Prostate gland (tissue), 2 donors: ENCODE measurements at regions not wholly inside any gene's neighbourhood (a gene's known extent, or its start where the extent isn't known, plus 50 kb on each side); places are given as distances from the start of the nearest gene placed in this dataset.

Experiments
- DNase-seq: peaks from one replicate; pipeline ENCODE4 v3.0.0-alpha.2; 2019; ENCODE audit warnings: low spot score
- H3K27ac ChIP-seq, 2 donors: fragments of 200-600 bp; sonication (generic); 2 replicates each; pipeline ENCODE4 v1.5.1; 2017 to 2019
- H3K27me3 ChIP-seq: fragments of 200-600 bp; sonication (generic); replicated peaks from 2 replicates; pipeline ENCODE4 v1.5.1; 2019; ENCODE audit not compliant: insufficient read depth
- H3K36me3 ChIP-seq, 2 donors: fragments of 200-600 bp; sonication (generic); 1 replicate in 1 of 2; 2 replicates in 1 of 2; pipeline versions ENCODE4 v1.5.1 to v1.8.1; 2017 to 2019
- H3K4me1 ChIP-seq: fragments of 200-600 bp; sonication (generic); replicated peaks from 2 replicates; pipeline ENCODE4 v1.5.1; 2019
- H3K4me3 ChIP-seq, 2 donors: fragments of 200-600 bp; sonication (generic); 2 replicates each; pipeline ENCODE4 v1.5.1; 2017 to 2019
- H3K9me3 ChIP-seq: fragments of 200-600 bp; sonication (generic); 2 replicates; pipeline ENCODE4 v1.5.1; 2017
- POLR2A ChIP-seq: fragments of 450-650 bp; IDR thresholded peaks from one replicate; pipeline ENCODE4 v1.6.1; 2016; ENCODE audit warnings: antibody characterized with exemption, mild to moderate bottlenecking
- POLR2AphosphoS5 ChIP-seq: sonication (generic); formaldehyde crosslinking; IDR thresholded peaks from one replicate; pipeline ENCODE4 v1.6.1; 2017; ENCODE audit warnings: antibody characterized with exemption
- WGBS: methylation state at CpG from one replicate; pipeline ENCODE4 v1.1.5; 2018; 5-methylcytosine and 5-hydroxymethylcytosine counted together
- intact Hi-C: fragments of 100-400 bp; cut with DNase I; formaldehyde crosslinking; loops from one replicate; pipeline ENCODE4 v1.14.2; 2022
- TF ChIP-seq, protein P1 (sequence below), 4 experiments: fragments of 200-600 bp in 2 of 4; fragments of 450-650 bp in 2 of 4; sonication (generic) in 2 of 4; IDR thresholded peaks; 1 replicate in 3 of 4; 2 replicates in 1 of 4; pipeline ENCODE4 v1.5.1; 2016 to 2019; ENCODE audit warnings: antibody characterized with exemption in 4 of 4, mild to moderate bottlenecking in 2 of 4, moderate library complexity in 2 of 4

DNA sequence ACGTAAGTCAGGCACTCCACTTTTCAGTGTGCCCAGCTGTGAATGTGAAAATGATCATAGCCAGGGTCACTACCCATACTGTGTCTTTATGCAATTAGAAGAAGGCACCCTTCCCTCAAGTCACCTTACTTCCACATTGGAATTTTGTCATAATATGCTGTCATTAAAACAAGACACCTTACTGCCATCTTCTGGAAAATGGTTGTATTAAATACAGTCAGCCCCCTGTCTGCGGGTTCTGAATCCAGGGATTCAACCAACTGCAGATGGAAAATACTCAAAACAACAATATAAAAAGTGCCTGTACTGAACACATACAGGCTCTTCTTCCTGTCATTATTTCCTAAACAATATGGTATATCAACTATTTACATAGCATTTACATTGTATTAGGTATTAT lies 70.2 kb upstream of the TBX5 start:
- H3K4me3 ChIP-seq, result no peak overlapping the region
- peaks cover 19% of the 10 kb centered on the region for H3K27me3 ChIP-seq
- H3K27ac ChIP-seq, result no peak overlapping the region
- H3K9me3 ChIP-seq, result no peaks in the 10 kb centered on the region
- H3K4me1 ChIP-seq, result no peaks in the 10 kb centered on the region
- WGBS, result 32% methylated on average over 2 of the region's 2 CpGs
- intact Hi-C loops, result loop anchor here (2.0 kb wide), 1 partner anchor 309 kb away; no protein-coding TSS in a partner anchor
- TF ChIP-seq POLR2A (no peak), POLR2AphosphoS5 (no peak)
- TF ChIP-seq, protein P1, sequence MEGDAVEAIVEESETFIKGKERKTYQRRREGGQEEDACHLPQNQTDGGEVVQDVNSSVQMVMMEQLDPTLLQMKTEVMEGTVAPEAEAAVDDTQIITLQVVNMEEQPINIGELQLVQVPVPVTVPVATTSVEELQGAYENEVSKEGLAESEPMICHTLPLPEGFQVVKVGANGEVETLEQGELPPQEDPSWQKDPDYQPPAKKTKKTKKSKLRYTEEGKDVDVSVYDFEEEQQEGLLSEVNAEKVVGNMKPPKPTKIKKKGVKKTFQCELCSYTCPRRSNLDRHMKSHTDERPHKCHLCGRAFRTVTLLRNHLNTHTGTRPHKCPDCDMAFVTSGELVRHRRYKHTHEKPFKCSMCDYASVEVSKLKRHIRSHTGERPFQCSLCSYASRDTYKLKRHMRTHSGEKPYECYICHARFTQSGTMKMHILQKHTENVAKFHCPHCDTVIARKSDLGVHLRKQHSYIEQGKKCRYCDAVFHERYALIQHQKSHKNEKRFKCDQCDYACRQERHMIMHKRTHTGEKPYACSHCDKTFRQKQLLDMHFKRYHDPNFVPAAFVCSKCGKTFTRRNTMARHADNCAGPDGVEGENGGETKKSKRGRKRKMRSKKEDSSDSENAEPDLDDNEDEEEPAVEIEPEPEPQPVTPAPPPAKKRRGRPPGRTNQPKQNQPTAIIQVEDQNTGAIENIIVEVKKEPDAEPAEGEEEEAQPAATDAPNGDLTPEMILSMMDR (IDR thresholded peaks at IDR 0.05), result peak in 3 of 4 experiments; percentile 30 to 61 (median 30)
- DNase-seq, result no peak
- no peaks in the 10 kb centered on the region for H3K36me3 ChIP-seq

DNA sequence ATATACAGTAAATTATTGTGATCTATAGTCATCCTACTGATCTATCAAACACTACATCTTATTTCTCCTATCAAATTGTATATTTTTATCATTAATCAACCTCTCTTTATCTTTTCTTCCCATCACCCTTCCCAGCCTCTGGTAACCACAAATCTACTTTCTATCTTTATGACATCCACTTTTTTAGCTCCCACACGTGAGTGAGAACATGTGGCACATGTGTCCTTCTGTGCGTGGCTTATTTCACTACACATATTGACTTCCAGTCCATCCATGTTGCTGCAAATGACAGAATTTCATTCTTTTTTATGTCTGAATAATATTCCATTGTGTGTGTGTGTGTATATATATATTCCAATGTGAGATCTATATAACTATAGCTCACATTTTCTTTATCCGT lies 67.8 kb upstream of the TBX5 start:
- Histone ChIP-seq H3K9me3 (no peaks in the 10 kb centered on the region), H3K4me1 (no peaks in the 10 kb centered on the region), H3K27me3 (peaks cover 10% of the 10 kb centered on the region), H3K4me3 (no peak overlapping the region), H3K27ac (no peak overlapping the region), H3K36me3 (no peaks in the 10 kb centered on the region)
- intact Hi-C loops, result no loop called here
- WGBS, result 67% methylated on average over 3 of the region's 3 CpGs
- TF ChIP-seq POLR2A (no peak), POLR2AphosphoS5 (no peak)
- TF ChIP-seq, protein P1 (IDR thresholded peaks at IDR 0.05), result no peak
- no peak for DNase-seq

DNA sequence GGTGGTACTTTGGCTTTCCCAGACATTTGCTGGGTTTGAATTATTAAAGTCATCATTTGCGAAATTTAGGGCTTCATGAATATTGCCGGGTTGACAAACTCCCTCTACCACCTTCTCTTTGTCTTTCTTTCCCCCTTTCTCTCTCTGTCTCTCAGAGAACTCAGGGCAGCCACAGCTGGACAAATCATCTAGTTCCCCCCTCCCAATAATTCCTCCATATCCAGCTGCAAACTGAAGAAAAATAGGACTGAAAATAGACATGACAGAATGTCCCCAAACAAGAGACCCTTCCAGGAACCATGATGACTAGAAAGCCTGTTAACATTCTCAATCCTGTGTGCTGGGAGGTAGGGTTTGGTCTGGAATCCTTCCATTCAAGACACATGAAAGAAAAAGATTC lies 67.1 kb upstream of the TBX5 start:
- Histone ChIP-seq H3K27ac (no peak overlapping the region), H3K4me3 (no peak overlapping the region), H3K36me3 (no peaks in the 10 kb centered on the region), H3K4me1 (no peaks in the 10 kb centered on the region), H3K27me3 (peaks cover 5% of the 10 kb centered on the region), H3K9me3 (no peaks in the 10 kb centered on the region)
- no peak for DNase-seq
- TF ChIP-seq, protein P1 (IDR thresholded peaks at IDR 0.05), result no peak
- intact Hi-C loops, result no loop called here
- 92% methylated on average over 2 of the region's 2 CpGs for WGBS

DNA sequence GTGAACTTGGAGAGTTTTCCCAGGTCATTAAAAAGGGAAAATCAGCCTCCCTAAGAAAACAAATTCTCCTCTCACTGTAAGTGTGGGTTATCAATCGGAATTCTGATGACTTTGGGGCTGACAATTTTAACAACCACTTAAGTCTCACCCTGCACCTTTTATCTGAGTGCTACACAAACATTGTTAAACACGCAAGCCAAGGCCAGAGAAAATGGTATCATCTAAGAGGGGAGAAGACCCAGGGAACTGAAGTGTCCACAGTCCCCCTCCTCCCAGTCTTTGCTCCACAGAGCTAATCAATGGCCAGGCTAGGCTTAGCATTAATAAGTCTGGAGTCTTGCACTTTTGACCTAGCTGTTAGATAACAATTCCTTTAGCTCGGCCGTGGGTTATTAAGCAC lies 51.7 kb upstream of the TBX5 start:
- 16% methylated on average over 4 of the region's 4 CpGs for WGBS
- no peak for DNase-seq
- H3K4me1 ChIP-seq, result no peaks in the 10 kb centered on the region
- no peaks in the 10 kb centered on the region for H3K9me3 ChIP-seq
- peaks cover 11% of the 10 kb centered on the region for H3K27me3 ChIP-seq
- TF ChIP-seq POLR2A (no peak), POLR2AphosphoS5 (no peak)
- TF ChIP-seq, protein P1 (IDR thresholded peaks at IDR 0.05), result no peak
- H3K27ac ChIP-seq, result no peak overlapping the region
- no peaks in the 10 kb centered on the region for H3K36me3 ChIP-seq
- no peak overlapping the region for H3K4me3 ChIP-seq
- intact Hi-C loops, result no loop called here
